ENCODE measurements at regions not wholly inside any gene's neighbourhood (a gene's known extent, or its start where the extent isn't known, plus 50 kb on each side); places are given as distances from the start of the nearest gene placed in this dataset.
A peak's percentile ranks its signal among the peaks of the same experiment; 100 is the strongest.
"Not testable (repeated sequence)": the region's sequence is repeated elsewhere in the genome, so short reads cannot be mapped to it uniquely, and the experiment has no call there.

DNA sequence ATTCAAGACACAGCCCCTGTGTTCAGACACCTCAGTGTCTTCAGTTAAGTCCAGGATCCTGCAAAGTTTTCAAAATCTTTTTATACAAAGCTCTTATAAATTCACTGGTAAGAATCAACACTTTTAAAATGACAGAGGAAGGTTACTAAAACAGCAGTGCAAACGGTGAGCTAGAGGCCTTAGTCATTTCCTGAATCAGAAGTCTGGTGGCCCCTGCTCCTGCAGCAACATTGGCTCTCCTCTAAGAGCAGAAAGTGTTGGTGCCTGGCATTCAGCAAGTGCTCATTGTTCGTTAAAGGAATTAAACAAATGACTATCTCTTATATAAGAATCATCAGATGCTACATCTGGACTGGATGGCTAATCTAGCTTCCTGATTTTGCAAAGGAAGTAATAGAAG is 282.9 kb downstream of the PTGER3 start:
- H3K4me3 Mint-ChIP-seq = no peak overlapping the region
- peaks cover 0 to 2% (median 2%) of the 10 kb centered on the region in 3 donors for H3K27me3 Mint-ChIP-seq (ENCODE audit: low read depth in 3 of 3)
- H3K27ac Mint-ChIP-seq = no peak overlapping the region
- H3K4me1 Mint-ChIP-seq = no peaks in the 10 kb centered on the region
- H3K9me3 Mint-ChIP-seq = peaks cover 0 to 8% (median 0%) of the 10 kb centered on the region in 6 donors
- H3K36me3 Mint-ChIP-seq = no peaks in the 10 kb centered on the region
- no peak for DNase-seq

- H3K4me3 Mint-ChIP-seq = no peak overlapping the region
- H3K9me3 Mint-ChIP-seq = peaks cover 6 to 21% (median 16%) of the 10 kb centered on the region in 6 donors
- no peak for DNase-seq
- no peaks in the 10 kb centered on the region for H3K4me1 Mint-ChIP-seq
- peaks cover 0 to 2% (median 0%) of the 10 kb centered on the region in 3 donors for H3K27me3 Mint-ChIP-seq (ENCODE audit: low read depth in 3 of 3)
- H3K36me3 Mint-ChIP-seq = peaks cover 0 to 4% (median 0%) of the 10 kb centered on the region in 3 donors
- no peak overlapping the region for H3K27ac Mint-ChIP-seq
Observed at GRCh38 chr1:70767377-70767776, 280.2 kb downstream of the PTGER3 start.

DNA sequence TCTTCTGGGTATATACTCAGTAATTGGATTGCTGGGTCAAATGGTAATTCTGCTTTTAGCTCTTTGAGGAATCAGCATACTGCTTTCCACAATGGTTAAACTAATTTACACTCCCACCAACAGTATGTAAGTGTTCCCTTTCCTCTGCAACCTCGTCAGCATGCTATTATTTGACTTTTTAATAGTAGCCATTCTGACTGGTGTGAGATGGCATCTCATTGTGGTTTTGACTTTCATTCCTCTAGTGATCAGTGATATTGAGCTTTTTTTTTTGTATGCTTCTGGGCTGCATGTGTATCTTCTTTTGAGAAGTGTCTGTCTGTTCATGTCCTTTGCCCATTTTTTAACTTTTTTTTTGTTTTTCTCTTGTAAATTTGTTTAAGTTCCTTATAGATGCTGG is 279.4 kb downstream of the PTGER3 start:
- no peak for DNase-seq
- Mint-ChIP-seq H3K4me1 (no peaks in the 10 kb centered on the region), H3K9me3 (peaks cover 6 to 25% (median 18%) of the 10 kb centered on the region in 6 donors), H3K36me3 (peaks cover 0 to 5% (median 0%) of the 10 kb centered on the region in 3 donors), H3K27ac (no peak overlapping the region), H3K27me3 (ENCODE audit: low read depth in 3 of 3) (peaks cover 0 to 2% (median 0%) of the 10 kb centered on the region in 3 donors), H3K4me3 (no peak overlapping the region)

GRCh38 chr1:70778056-70778762 is 269.4 kb downstream of the PTGER3 start:
- H3K4me3 Mint-ChIP-seq = no peak overlapping the region
- peaks cover 0 to 4% (median 1%) of the 10 kb centered on the region in 6 donors for H3K9me3 Mint-ChIP-seq
- H3K27ac Mint-ChIP-seq = no peak overlapping the region
- H3K27me3 Mint-ChIP-seq (ENCODE audit: low read depth in 3 of 3) = no peaks in the 10 kb centered on the region
- no peak for DNase-seq
- H3K36me3 Mint-ChIP-seq = no peaks in the 10 kb centered on the region
- no peaks in the 10 kb centered on the region for H3K4me1 Mint-ChIP-seq

DNA sequence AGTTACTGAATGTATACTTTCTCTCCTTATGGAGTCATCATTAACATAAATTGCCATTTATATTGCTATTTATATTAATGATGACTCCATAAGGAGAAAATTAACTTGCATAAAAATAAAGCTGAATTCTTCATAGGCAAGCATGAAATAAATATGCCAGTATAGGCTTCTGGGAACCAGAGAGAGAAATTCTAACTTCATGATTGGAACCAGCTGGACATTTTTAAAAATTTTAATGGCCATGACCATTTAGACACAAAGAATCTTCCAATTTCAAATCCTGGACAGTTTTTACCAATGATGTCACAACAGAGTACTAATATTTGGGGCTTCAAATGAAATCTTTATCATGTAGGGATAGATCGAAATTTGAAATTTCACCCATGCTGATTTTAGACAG is 268.7 kb downstream of the PTGER3 start:
- no peaks in the 10 kb centered on the region for H3K4me1 Mint-ChIP-seq
- H3K9me3 Mint-ChIP-seq = peaks cover 0 to 8% (median 0%) of the 10 kb centered on the region in 6 donors
- no peak overlapping the region for H3K4me3 Mint-ChIP-seq
- no peak for DNase-seq
- H3K27ac Mint-ChIP-seq = no peak overlapping the region
- H3K36me3 Mint-ChIP-seq = no peaks in the 10 kb centered on the region
- H3K27me3 Mint-ChIP-seq (ENCODE audit: low read depth in 3 of 3) = peaks cover 0 to 2% (median 0%) of the 10 kb centered on the region in 3 donors

DNA sequence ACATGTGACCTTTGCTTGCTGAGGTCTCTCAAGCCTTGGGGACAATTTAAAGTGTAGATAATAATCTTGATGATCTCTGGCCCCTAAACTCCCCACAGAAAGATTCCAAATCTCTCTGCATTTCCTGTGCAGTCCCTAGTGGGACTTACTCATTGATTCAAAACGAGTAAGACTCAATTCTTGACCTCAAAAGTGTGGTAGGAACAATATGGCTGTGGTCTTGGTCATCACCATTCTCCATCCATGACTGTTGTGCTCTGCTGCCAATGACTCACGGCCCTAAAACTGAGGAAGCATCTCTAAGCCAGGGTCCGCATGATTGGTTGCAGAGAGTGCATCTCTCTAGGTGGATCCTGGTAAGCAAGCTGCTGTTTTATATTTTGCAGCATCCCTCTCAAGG is 268.0 kb downstream of the PTGER3 start:
- Mint-ChIP-seq H3K4me3 (no peak overlapping the region), H3K36me3 (no peaks in the 10 kb centered on the region), H3K9me3 (peaks cover 0 to 8% (median 0%) of the 10 kb centered on the region in 6 donors), H3K27me3 (ENCODE audit: low read depth in 3 of 3) (peaks cover 0 to 2% (median 0%) of the 10 kb centered on the region in 3 donors), H3K27ac (no peak overlapping the region), H3K4me1 (no peaks in the 10 kb centered on the region)
- DNase-seq = no peak

GRCh38 chr1:70785287-70785686 is 262.3 kb downstream of the PTGER3 start:
- DNase-seq = no peak
- Mint-ChIP-seq H3K4me3 (no peak overlapping the region), H3K27me3 (ENCODE audit: low read depth in 3 of 3) (peaks cover 0 to 2% (median 0%) of the 10 kb centered on the region in 3 donors), H3K9me3 (peaks cover 0 to 5% (median 0%) of the 10 kb centered on the region in 6 donors), H3K36me3 (peaks cover 0 to 4% (median 0%) of the 10 kb centered on the region in 3 donors), H3K4me1 (peaks cover under 1 to 2% of the 10 kb centered on the region in 2 donors), H3K27ac (no peak overlapping the region)

GRCh38 chr1:70790232-70790923 is 257.2 kb downstream of the PTGER3 start:
- Mint-ChIP-seq H3K4me1 (peaks cover 6 to 11% of the 10 kb centered on the region in 2 donors), H3K27me3 (ENCODE audit: low read depth in 3 of 3) (peaks cover 0 to 2% (median 2%) of the 10 kb centered on the region in 3 donors), H3K27ac (no peak overlapping the region), H3K9me3 (peaks cover 0 to 2% (median 0%) of the 10 kb centered on the region in 6 donors), H3K4me3 (no peak overlapping the region), H3K36me3 (peaks cover 0 to 2% (median 0%) of the 10 kb centered on the region in 3 donors)
- DNase-seq = peak in 2 of 3 donors; percentile 1 to 5

GRCh38 chr1:70795064-70795463 is 252.6 kb downstream of the PTGER3 start:
- H3K36me3 Mint-ChIP-seq, H3K27ac Mint-ChIP-seq: not testable (repeated sequence)

GRCh38 chr1:70796298-70796697 is 251.3 kb downstream of the PTGER3 start:
- not testable (repeated sequence) for H3K4me1 Mint-ChIP-seq, H3K36me3 Mint-ChIP-seq, H3K4me3 Mint-ChIP-seq, H3K27ac Mint-ChIP-seq, DNase-seq
- Mint-ChIP-seq H3K9me3 (peaks cover 0 to 12% (median 6%) of the 10 kb centered on the region in 6 donors), H3K27me3 (ENCODE audit: low read depth in 3 of 3) (peaks cover 0 to 11% (median 4%) of the 10 kb centered on the region in 3 donors)

More at GRCh38 chr1:70795064-70795463, 252.6 kb downstream of the PTGER3 start:
- DNase-seq, H3K4me3 Mint-ChIP-seq: not testable (repeated sequence)
- peaks cover 0 to 12% (median 6%) of the 10 kb centered on the region in 6 donors for H3K9me3 Mint-ChIP-seq
- H3K27me3 Mint-ChIP-seq (ENCODE audit: low read depth in 3 of 3) = peaks cover 0 to 12% (median 4%) of the 10 kb centered on the region in 3 donors
- H3K4me1 Mint-ChIP-seq = peaks cover 6 to 11% of the 10 kb centered on the region in 2 donors

- not testable (repeated sequence) for H3K36me3 Mint-ChIP-seq, DNase-seq
Observed at GRCh38 chr1:70802625-70803024, 245.0 kb downstream of the PTGER3 start.

DNA sequence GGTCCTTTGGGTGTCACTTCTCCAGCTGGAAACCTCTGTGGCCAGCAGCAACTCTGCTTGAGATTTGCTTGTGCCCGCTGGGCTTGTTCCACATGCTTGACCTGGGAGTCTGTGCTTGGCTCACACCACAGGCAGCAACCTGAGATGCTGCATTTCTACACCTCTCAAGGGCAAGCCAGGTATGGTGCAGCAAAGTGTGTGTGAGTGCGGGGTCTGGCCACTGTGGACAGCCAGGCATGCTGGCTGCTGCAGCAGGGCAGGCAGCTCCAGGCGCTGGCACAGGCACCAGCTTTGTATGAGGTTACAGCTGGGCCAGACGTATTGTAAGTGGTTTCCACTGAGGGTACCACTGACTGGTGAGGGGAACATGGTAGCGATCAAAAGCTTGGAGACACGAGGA is 242.0 kb downstream of the PTGER3 start:
- no peak overlapping the region for H3K27ac Mint-ChIP-seq
- H3K27me3 Mint-ChIP-seq (ENCODE audit: low read depth in 3 of 3) = peaks cover 0 to 2% (median 0%) of the 10 kb centered on the region in 3 donors
- H3K36me3 Mint-ChIP-seq = peaks cover 0 to 4% (median 0%) of the 10 kb centered on the region in 3 donors
- no peaks in the 10 kb centered on the region for H3K4me1 Mint-ChIP-seq
- DNase-seq = no peak
- H3K9me3 Mint-ChIP-seq = peaks cover 0 to 18% (median 4%) of the 10 kb centered on the region in 6 donors
- H3K4me3 Mint-ChIP-seq = no peak overlapping the region

More at GRCh38 chr1:70802625-70803024, 245.0 kb downstream of the PTGER3 start:
- H3K4me3 Mint-ChIP-seq; H3K27me3 Mint-ChIP-seq (ENCODE audit: low read depth in 3 of 3); H3K27ac Mint-ChIP-seq; H3K4me1 Mint-ChIP-seq: not testable (repeated sequence)
- H3K9me3 Mint-ChIP-seq = peaks cover 1 to 24% (median 7%) of the 10 kb centered on the region in 6 donors

- H3K27ac Mint-ChIP-seq = no peak overlapping the region
- H3K4me3 Mint-ChIP-seq = no peak overlapping the region
- peaks cover 0 to 18% (median 4%) of the 10 kb centered on the region in 6 donors for H3K9me3 Mint-ChIP-seq
- no peak for DNase-seq
- H3K27me3 Mint-ChIP-seq (ENCODE audit: low read depth in 3 of 3) = peaks cover 0 to 2% (median 0%) of the 10 kb centered on the region in 3 donors
- no peaks in the 10 kb centered on the region for H3K4me1 Mint-ChIP-seq
- H3K36me3 Mint-ChIP-seq = peaks cover 0 to 4% (median 0%) of the 10 kb centered on the region in 3 donors
Observed at GRCh38 chr1:70807088-70807664, 240.4 kb downstream of the PTGER3 start.

GRCh38 chr1:70809069-70809468 is 238.5 kb downstream of the PTGER3 start:
- Mint-ChIP-seq H3K36me3 (no peaks in the 10 kb centered on the region), H3K27ac (no peak overlapping the region), H3K9me3 (peaks cover 0 to 9% (median 3%) of the 10 kb centered on the region in 6 donors), H3K27me3 (ENCODE audit: low read depth in 3 of 3) (no peaks in the 10 kb centered on the region), H3K4me3 (no peak overlapping the region), H3K4me1 (no peaks in the 10 kb centered on the region)
- DNase-seq = no peak
